A673 (cell line): ENCODE measurements at regions not wholly inside any gene's neighbourhood (a gene's known extent, or its start where the extent isn't known, plus 50 kb on each side); places are given as distances from the start of the nearest gene placed in this dataset.

Source experiments
- BruUV-seq: library from RNA; stranded (reverse); fragments of 400-500 nt; replicated peaks from 2 replicates; lab custom pipeline; 2021; lab: Mats Ljungman, UMichigan
- CTCF ChIA-PET: fragments of 300-600 bp; sonication (Branson Sonifier 250); formaldehyde crosslinking; loops from one replicate; lab custom pipeline; 2022; ENCODE audit warnings: antibody characterized with exemption; lab: Charles Lee
- POLR2A ChIA-PET: fragments of 300-600 bp; sonication (Branson Sonifier 250); formaldehyde crosslinking; loops from one replicate; lab custom pipeline; 2022; ENCODE audit warnings: antibody characterized with exemption; ENCODE audit not compliant: low non-redundant PET; lab: Charles Lee
- DNase-seq: peaks from one replicate; pipeline ENCODE4 v3.0.0-alpha.2; 2015; ENCODE audit warnings: low spot score
- H3K27ac ChIP-seq: fragments of 200-600 bp; sonication (generic); 2 replicates; pipeline ENCODE4 v1.5.1; 2016; ENCODE audit warnings: mixed run types, low read depth, mild to moderate bottlenecking, mixed read lengths, antibody characterized with exemption, low read length; ENCODE audit not compliant: poor library complexity, severe bottlenecking
- H3K27me3 ChIP-seq: fragments of 200-600 bp; sonication (generic); replicated peaks from 2 replicates; pipeline ENCODE4 v1.6.1; 2017; ENCODE audit warnings: mixed run types, low read depth, mild to moderate bottlenecking, mixed read lengths, antibody characterized with exemption, low read length; ENCODE audit not compliant: insufficient read depth, poor library complexity
- H3K36me3 ChIP-seq: fragments of 200-600 bp; sonication (generic); 2 replicates; pipeline ENCODE4 v1.6.1; 2016; ENCODE audit warnings: mixed run types, mild to moderate bottlenecking, mixed read lengths, antibody characterized with exemption, low read length; ENCODE audit not compliant: insufficient read depth, poor library complexity, severe bottlenecking
- H3K4me1 ChIP-seq: fragments of 200-600 bp; sonication (generic); 2 replicates; pipeline ENCODE4 v1.6.1; 2017; ENCODE audit warnings: mixed run types, mild to moderate bottlenecking, mixed read lengths, antibody characterized with exemption, low read length; ENCODE audit not compliant: insufficient read depth, poor library complexity, severe bottlenecking
- H3K4me3 ChIP-seq: fragments of 200-600 bp; sonication (generic); 2 replicates; pipeline ENCODE4 v1.5.1; 2016; ENCODE audit warnings: low read depth, mixed run types, mild to moderate bottlenecking, mixed read lengths, low read length; ENCODE audit not compliant: poor library complexity, severe bottlenecking
- H3K9me3 ChIP-seq: fragments of 200-600 bp; sonication (generic); 2 replicates; pipeline ENCODE4 v1.6.1; 2016; ENCODE audit warnings: mixed run types, low read depth, mild to moderate bottlenecking, mixed read lengths, antibody characterized with exemption, low read length; ENCODE audit not compliant: poor library complexity, severe bottlenecking
- CTCF ChIP-seq: fragments of 300-800, 200-600 bp; sonication (generic); conservative IDR thresholded peaks from 2 replicates; pipeline ENCODE4 v1.5.1; 2017; ENCODE audit warnings: low read depth, mild to moderate bottlenecking, antibody characterized with exemption, low read length, moderate library complexity, mixed read lengths
- EZH2 ChIP-seq: fragments of 200-600 bp; sonication (generic); IDR thresholded peaks from 2 replicates; pipeline ENCODE4 v1.6.1; 2017; ENCODE audit warnings: borderline replicate concordance, low read depth, mild to moderate bottlenecking, mixed read lengths, antibody characterized with exemption, low read length; ENCODE audit not compliant: poor library complexity, severe bottlenecking
- intact Hi-C: fragments of 100-400 bp; cut with micrococcal nuclease; formaldehyde crosslinking; loops from one replicate; pipeline ENCODE4 v1.10.0; 2022; ENCODE audit not compliant: unreplicated experiment

GRCh38 chr15:79179108-79179561, 88.6 kb upstream of the RASGRF1 start:
- TF ChIP-seq EZH2 (no peak), CTCF (no peak)
- Histone ChIP-seq H3K9me3 (no peaks in the 10 kb centered on the region), H3K27me3 (no peaks in the 10 kb centered on the region), H3K27ac (no peak overlapping the region), H3K4me3 (no peak overlapping the region), H3K36me3 (no peaks in the 10 kb centered on the region), H3K4me1 (no peaks in the 10 kb centered on the region)
- POLR2A ChIA-PET, result no interaction called here
- intact Hi-C loops, result no loop called here
- DNase-seq, result peak; percentile 12
- CTCF ChIA-PET, result no interaction called here
- BruUV-seq, result no TSS peak

- CTCF ChIA-PET, result no interaction called here
- Histone ChIP-seq H3K4me1 (no peaks in the 10 kb centered on the region), H3K27me3 (no peaks in the 10 kb centered on the region), H3K27ac (no peak overlapping the region), H3K4me3 (no peak overlapping the region), H3K36me3 (no peaks in the 10 kb centered on the region), H3K9me3 (no peaks in the 10 kb centered on the region)
- POLR2A ChIA-PET, result no interaction called here
- intact Hi-C loops, result no loop called here
- TF ChIP-seq CTCF, result no peak
- BruUV-seq, result no TSS peak
- DNase-seq, result no peak
Observed at GRCh38 chr15:79178594-79178993, 88.0 kb upstream of the RASGRF1 start.

GRCh38 chr15:79176151-79176550, 85.6 kb upstream of the RASGRF1 start:
- DNase-seq, result no peak
- ChIA-PET POLR2A (no interaction called here), CTCF (interaction anchor here (1.2 kb wide), 1 partner anchor 9 kb away, joined by 6 read pairs; no protein-coding TSS in a partner anchor)
- Histone ChIP-seq H3K27me3 (no peaks in the 10 kb centered on the region), H3K36me3 (no peaks in the 10 kb centered on the region), H3K4me1 (peaks cover 11% of the 10 kb centered on the region), H3K27ac (no peak overlapping the region), H3K4me3 (no peak overlapping the region), H3K9me3 (no peaks in the 10 kb centered on the region)
- intact Hi-C loops, result no loop called here
- TF ChIP-seq CTCF (no peak), EZH2 (no peak)
- no TSS peak for BruUV-seq
